ENCODE measurements at regions not wholly inside any gene's neighbourhood (a gene's known extent, or its start where the extent isn't known, plus 50 kb on each side); places are given as distances from the start of the nearest gene placed in this dataset.
"Not testable (repeated sequence)": the region's sequence is repeated elsewhere in the genome, so short reads cannot be mapped to it uniquely, and the experiment has no call there.

- H3K27ac ChIP-seq (ENCODE audit: low read depth, low read length, severe bottlenecking): no peak overlapping the region
- no peaks in the 10 kb centered on the region for H3K36me3 ChIP-seq (ENCODE audit: control insufficient read depth, insufficient read depth, low read length)
- no peaks in the 10 kb centered on the region for H3K4me1 ChIP-seq (ENCODE audit: control insufficient read depth, insufficient read depth, low read length, poor library complexity, severe bottlenecking)
- no peaks in the 10 kb centered on the region for H3K9me3 ChIP-seq (ENCODE audit: control insufficient read depth, low read length)
- 73 to 83% methylated on average over 3 to 6 of the region's 7 CpGs for WGBS, 2 experiments (ENCODE audit: insufficient coverage in 2 of 2)
- H3K4me3 ChIP-seq (ENCODE audit: extremely low read depth, insufficient read depth, low read length, poor library complexity, severe bottlenecking): no peak overlapping the region
Measured at GRCh38 chr4:3623106-3623505, 90.9 kb upstream of the LRPAP1 start.

GRCh38 chr4:3620365-3620764 is 88.1 kb upstream of the LRPAP1 start:
- not testable (repeated sequence) for H3K4me3 ChIP-seq (ENCODE audit: extremely low read depth, insufficient read depth, low read length, poor library complexity, severe bottlenecking); H3K27ac ChIP-seq (ENCODE audit: low read depth, low read length, severe bottlenecking)
- 83 to 88% methylated on average over 3 to 4 of the region's 6 CpGs for WGBS, 2 experiments (ENCODE audit: insufficient coverage in 2 of 2)

GRCh38 chr4:3619698-3620097 is 87.5 kb upstream of the LRPAP1 start:
- not testable (repeated sequence) for H3K4me3 ChIP-seq (ENCODE audit: extremely low read depth, insufficient read depth, low read length, poor library complexity, severe bottlenecking); H3K4me1 ChIP-seq (ENCODE audit: control insufficient read depth, insufficient read depth, low read length, poor library complexity, severe bottlenecking); H3K27ac ChIP-seq (ENCODE audit: low read depth, low read length, severe bottlenecking); H3K36me3 ChIP-seq (ENCODE audit: control insufficient read depth, insufficient read depth, low read length); H3K9me3 ChIP-seq (ENCODE audit: control insufficient read depth, low read length)
- 82% methylated on average over 2 of the region's 4 CpGs; no CpG with 5 or more reads in 1 of the 2 experiments for WGBS, 2 experiments (ENCODE audit: insufficient coverage in 2 of 2)

More at GRCh38 chr4:3620365-3620764, 88.1 kb upstream of the LRPAP1 start:
- H3K4me1 ChIP-seq (ENCODE audit: control insufficient read depth, insufficient read depth, low read length, poor library complexity, severe bottlenecking); H3K9me3 ChIP-seq (ENCODE audit: control insufficient read depth, low read length); H3K36me3 ChIP-seq (ENCODE audit: control insufficient read depth, insufficient read depth, low read length): not testable (repeated sequence)

- H3K4me1 ChIP-seq (ENCODE audit: control insufficient read depth, insufficient read depth, low read length, poor library complexity, severe bottlenecking); H3K4me3 ChIP-seq (ENCODE audit: extremely low read depth, insufficient read depth, low read length, poor library complexity, severe bottlenecking); H3K9me3 ChIP-seq (ENCODE audit: control insufficient read depth, low read length); H3K27ac ChIP-seq (ENCODE audit: low read depth, low read length, severe bottlenecking); H3K36me3 ChIP-seq (ENCODE audit: control insufficient read depth, insufficient read depth, low read length): not testable (repeated sequence)
- WGBS, 2 experiments (ENCODE audit: insufficient coverage in 2 of 2): 82 to 100% methylated on average over 2 of the region's 3 CpGs
Measured at GRCh38 chr4:3618341-3618740, 86.1 kb upstream of the LRPAP1 start.

GRCh38 chr4:3615386-3616286 is 83.4 kb upstream of the LRPAP1 start:
- Histone ChIP-seq H3K4me1 (ENCODE audit: control insufficient read depth, insufficient read depth, low read length, poor library complexity, severe bottlenecking) (no peaks in the 10 kb centered on the region), H3K4me3 (ENCODE audit: extremely low read depth, insufficient read depth, low read length, poor library complexity, severe bottlenecking) (no peak overlapping the region), H3K36me3 (ENCODE audit: control insufficient read depth, insufficient read depth, low read length) (no peaks in the 10 kb centered on the region), H3K27ac (ENCODE audit: low read depth, low read length, severe bottlenecking) (no peak overlapping the region), H3K9me3 (ENCODE audit: control insufficient read depth, low read length) (no peaks in the 10 kb centered on the region)
- WGBS, 2 experiments (ENCODE audit: insufficient coverage in 2 of 2): 90 to 92% methylated on average over 34 to 39 of the region's 40 CpGs

GRCh38 chr4:3614731-3614980 is 82.4 kb upstream of the LRPAP1 start:
- no peaks in the 10 kb centered on the region for H3K4me1 ChIP-seq (ENCODE audit: control insufficient read depth, insufficient read depth, low read length, poor library complexity, severe bottlenecking)
- H3K36me3 ChIP-seq (ENCODE audit: control insufficient read depth, insufficient read depth, low read length): no peaks in the 10 kb centered on the region
- H3K9me3 ChIP-seq (ENCODE audit: control insufficient read depth, low read length): no peaks in the 10 kb centered on the region
- WGBS, 2 experiments (ENCODE audit: insufficient coverage in 2 of 2): 94 to 100% methylated on average over 1 to 8 of the region's 8 CpGs
- H3K4me3 ChIP-seq (ENCODE audit: extremely low read depth, insufficient read depth, low read length, poor library complexity, severe bottlenecking): no peak overlapping the region
- no peak overlapping the region for H3K27ac ChIP-seq (ENCODE audit: low read depth, low read length, severe bottlenecking)

- 83 to 90% methylated on average over 22 to 23 of the region's 25 CpGs for WGBS, 2 experiments (ENCODE audit: insufficient coverage in 2 of 2)
- no peaks in the 10 kb centered on the region for H3K9me3 ChIP-seq (ENCODE audit: control insufficient read depth, low read length)
- H3K4me1 ChIP-seq (ENCODE audit: control insufficient read depth, insufficient read depth, low read length, poor library complexity, severe bottlenecking): no peaks in the 10 kb centered on the region
- no peak overlapping the region for H3K4me3 ChIP-seq (ENCODE audit: extremely low read depth, insufficient read depth, low read length, poor library complexity, severe bottlenecking)
- no peak overlapping the region for H3K27ac ChIP-seq (ENCODE audit: low read depth, low read length, severe bottlenecking)
- no peaks in the 10 kb centered on the region for H3K36me3 ChIP-seq (ENCODE audit: control insufficient read depth, insufficient read depth, low read length)
Measured at GRCh38 chr4:3613967-3614730, 81.9 kb upstream of the LRPAP1 start.

- no peaks in the 10 kb centered on the region for H3K36me3 ChIP-seq (ENCODE audit: control insufficient read depth, insufficient read depth, low read length)
- no peak overlapping the region for H3K4me3 ChIP-seq (ENCODE audit: extremely low read depth, insufficient read depth, low read length, poor library complexity, severe bottlenecking)
- no peak overlapping the region for H3K27ac ChIP-seq (ENCODE audit: low read depth, low read length, severe bottlenecking)
- no peaks in the 10 kb centered on the region for H3K9me3 ChIP-seq (ENCODE audit: control insufficient read depth, low read length)
- WGBS, 2 experiments (ENCODE audit: insufficient coverage in 2 of 2): 89 to 92% methylated on average over 1 of the region's 1 CpG
- no peaks in the 10 kb centered on the region for H3K4me1 ChIP-seq (ENCODE audit: control insufficient read depth, insufficient read depth, low read length, poor library complexity, severe bottlenecking)
Measured at GRCh38 chr4:3612934-3613333, 80.7 kb upstream of the LRPAP1 start.

- no peak overlapping the region for H3K4me3 ChIP-seq (ENCODE audit: extremely low read depth, insufficient read depth, low read length, poor library complexity, severe bottlenecking)
- 66 to 84% methylated on average over 3 to 4 of the region's 4 CpGs for WGBS, 2 experiments (ENCODE audit: insufficient coverage in 2 of 2)
- no peaks in the 10 kb centered on the region for H3K9me3 ChIP-seq (ENCODE audit: control insufficient read depth, low read length)
- no peaks in the 10 kb centered on the region for H3K36me3 ChIP-seq (ENCODE audit: control insufficient read depth, insufficient read depth, low read length)
- H3K27ac ChIP-seq (ENCODE audit: low read depth, low read length, severe bottlenecking): no peak overlapping the region
- no peaks in the 10 kb centered on the region for H3K4me1 ChIP-seq (ENCODE audit: control insufficient read depth, insufficient read depth, low read length, poor library complexity, severe bottlenecking)
Measured at GRCh38 chr4:3612281-3612680, 80.1 kb upstream of the LRPAP1 start.

- Histone ChIP-seq H3K4me3 (ENCODE audit: extremely low read depth, insufficient read depth, low read length, poor library complexity, severe bottlenecking) (no peak overlapping the region), H3K36me3 (ENCODE audit: control insufficient read depth, insufficient read depth, low read length) (no peaks in the 10 kb centered on the region), H3K4me1 (ENCODE audit: control insufficient read depth, insufficient read depth, low read length, poor library complexity, severe bottlenecking) (no peaks in the 10 kb centered on the region), H3K9me3 (ENCODE audit: control insufficient read depth, low read length) (no peaks in the 10 kb centered on the region), H3K27ac (ENCODE audit: low read depth, low read length, severe bottlenecking) (no peak overlapping the region)
- WGBS, 2 experiments (ENCODE audit: insufficient coverage in 2 of 2): 93 to 99% methylated on average over 11 to 13 of the region's 14 CpGs
Measured at GRCh38 chr4:3611778-3612177, 79.6 kb upstream of the LRPAP1 start.

- not testable (repeated sequence) for H3K4me3 ChIP-seq (ENCODE audit: extremely low read depth, insufficient read depth, low read length, poor library complexity, severe bottlenecking); H3K4me1 ChIP-seq (ENCODE audit: control insufficient read depth, insufficient read depth, low read length, poor library complexity, severe bottlenecking); H3K36me3 ChIP-seq (ENCODE audit: control insufficient read depth, insufficient read depth, low read length); H3K27ac ChIP-seq (ENCODE audit: low read depth, low read length, severe bottlenecking); H3K9me3 ChIP-seq (ENCODE audit: control insufficient read depth, low read length)
- 95 to 100% methylated on average over 1 to 4 of the region's 4 CpGs for WGBS, 2 experiments (ENCODE audit: insufficient coverage in 2 of 2)
Measured at GRCh38 chr4:3610851-3611250, 78.6 kb upstream of the LRPAP1 start.

Measured in mesodermal cell (in vitro differentiated cells).